Ishikawa (cell line): ENCODE measurements at regions not wholly inside any gene's neighbourhood (a gene's known extent, or its start where the extent isn't known, plus 50 kb on each side); places are given as distances from the start of the nearest gene placed in this dataset.

ENCODE experiments used
- CEBPB ChIP-seq: IDR thresholded peaks from 2 replicates; pipeline ENCODE4 v1.6.1; 2012
- EP300 ChIP-seq: IDR thresholded peaks from 2 replicates; pipeline ENCODE4 v1.6.1; 2012; ENCODE audit warnings: borderline replicate concordance
- FOXM1 ChIP-seq: IDR thresholded peaks from 2 replicates; pipeline ENCODE4 v1.6.1; 2012; ENCODE audit warnings: low read depth, borderline replicate concordance
- MAX ChIP-seq: IDR thresholded peaks from 2 replicates; pipeline ENCODE4 v1.6.1; 2012
- RAD21 ChIP-seq: IDR thresholded peaks from 2 replicates; pipeline ENCODE4 v1.6.1; 2012; ENCODE audit warnings: low read depth
- TEAD4 ChIP-seq: IDR thresholded peaks from 2 replicates; pipeline ENCODE4 v1.6.1; 2012
- USF1 ChIP-seq: IDR thresholded peaks from 2 replicates; pipeline ENCODE4 v1.6.1; 2012
- YY1 ChIP-seq: IDR thresholded peaks from 2 replicates; pipeline ENCODE4 v1.6.1; 2012; ENCODE audit warnings: low read depth
- TF ChIP-seq, protein P1 (sequence below): IDR thresholded peaks from 2 replicates; pipeline ENCODE4 v1.6.1; 2012; ENCODE audit warnings: low read depth, mild to moderate bottlenecking

DNA sequence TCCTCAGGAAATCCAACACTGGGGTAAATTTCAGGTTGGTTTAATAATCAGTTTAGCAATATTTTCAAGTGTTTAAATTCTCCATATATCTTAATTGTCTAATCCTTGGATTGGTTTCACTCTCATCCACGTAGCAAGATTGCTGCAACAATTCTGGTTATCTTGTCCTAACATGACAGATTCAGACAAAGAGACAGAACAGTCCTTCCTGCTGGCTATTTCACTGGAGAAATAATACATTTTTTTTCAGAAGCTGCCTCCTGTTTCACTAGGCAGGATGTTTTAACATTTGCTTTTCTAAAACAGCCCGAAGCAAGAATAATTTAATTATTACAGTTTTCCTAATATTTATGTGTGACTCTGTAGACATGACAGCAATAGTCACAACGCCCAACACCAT is 2011.2 kb downstream of the NCAM2 start:
- no peak for TF ChIP-seq YY1
- no peak for TF ChIP-seq USF1
- TF ChIP-seq FOXM1: no peak
- TF ChIP-seq RAD21: no peak
- no peak for TF ChIP-seq MAX
- TF ChIP-seq EP300: no peak
- TF ChIP-seq CEBPB: no peak
- no peak for TF ChIP-seq TEAD4
- TF ChIP-seq, protein P1, sequence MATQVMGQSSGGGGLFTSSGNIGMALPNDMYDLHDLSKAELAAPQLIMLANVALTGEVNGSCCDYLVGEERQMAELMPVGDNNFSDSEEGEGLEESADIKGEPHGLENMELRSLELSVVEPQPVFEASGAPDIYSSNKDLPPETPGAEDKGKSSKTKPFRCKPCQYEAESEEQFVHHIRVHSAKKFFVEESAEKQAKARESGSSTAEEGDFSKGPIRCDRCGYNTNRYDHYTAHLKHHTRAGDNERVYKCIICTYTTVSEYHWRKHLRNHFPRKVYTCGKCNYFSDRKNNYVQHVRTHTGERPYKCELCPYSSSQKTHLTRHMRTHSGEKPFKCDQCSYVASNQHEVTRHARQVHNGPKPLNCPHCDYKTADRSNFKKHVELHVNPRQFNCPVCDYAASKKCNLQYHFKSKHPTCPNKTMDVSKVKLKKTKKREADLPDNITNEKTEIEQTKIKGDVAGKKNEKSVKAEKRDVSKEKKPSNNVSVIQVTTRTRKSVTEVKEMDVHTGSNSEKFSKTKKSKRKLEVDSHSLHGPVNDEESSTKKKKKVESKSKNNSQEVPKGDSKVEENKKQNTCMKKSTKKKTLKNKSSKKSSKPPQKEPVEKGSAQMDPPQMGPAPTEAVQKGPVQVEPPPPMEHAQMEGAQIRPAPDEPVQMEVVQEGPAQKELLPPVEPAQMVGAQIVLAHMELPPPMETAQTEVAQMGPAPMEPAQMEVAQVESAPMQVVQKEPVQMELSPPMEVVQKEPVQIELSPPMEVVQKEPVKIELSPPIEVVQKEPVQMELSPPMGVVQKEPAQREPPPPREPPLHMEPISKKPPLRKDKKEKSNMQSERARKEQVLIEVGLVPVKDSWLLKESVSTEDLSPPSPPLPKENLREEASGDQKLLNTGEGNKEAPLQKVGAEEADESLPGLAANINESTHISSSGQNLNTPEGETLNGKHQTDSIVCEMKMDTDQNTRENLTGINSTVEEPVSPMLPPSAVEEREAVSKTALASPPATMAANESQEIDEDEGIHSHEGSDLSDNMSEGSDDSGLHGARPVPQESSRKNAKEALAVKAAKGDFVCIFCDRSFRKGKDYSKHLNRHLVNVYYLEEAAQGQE: no peak
